Peyer's patch (tissue), 4 donors: ENCODE measurements at regions not wholly inside any gene's neighbourhood (a gene's known extent, or its start where the extent isn't known, plus 50 kb on each side); places are given as distances from the start of the nearest gene placed in this dataset.

Source experiments
- DNase-seq, 3 donors: peaks; one replicate each; pipeline ENCODE4 v3.0.0-alpha.2; 2017 to 2019
- H3K27ac ChIP-seq, 4 donors: fragments of 200-600 bp; sonication (generic); one replicate each; pipeline ENCODE4 v1.5.1; 2016 to 2019
- H3K27me3 ChIP-seq, 2 donors: fragments of 200-600 bp; sonication (generic); one replicate each; pipeline ENCODE4 v1.5.1; 2019
- H3K36me3 ChIP-seq, 3 donors: fragments of 200-600 bp; sonication (generic); one replicate each; pipeline ENCODE4 v1.5.1; 2016 to 2019
- H3K4me1 ChIP-seq, 4 donors: fragments of 200-600 bp; sonication (generic); one replicate each; pipeline ENCODE4 v1.5.1; 2016 to 2019
- H3K4me3 ChIP-seq, 4 donors: fragments of 200-600 bp; sonication (generic); 1 replicate in 3 of 4; 2 replicates in 1 of 4; pipeline ENCODE4 v1.5.1; 2016 to 2019; ENCODE audit warnings: mild to moderate bottlenecking in 1 of 4
- H3K9me3 ChIP-seq, 4 donors: fragments of 200-600 bp; sonication (generic); one replicate each; pipeline ENCODE4 v1.5.1; 2016 to 2019; ENCODE audit warnings: mild to moderate bottlenecking in 1 of 4
- POLR2A ChIP-seq, 2 donors: fragments of 450-650 bp; IDR thresholded peaks; one replicate each; pipeline ENCODE4 v1.5.1; 2017; ENCODE audit warnings: antibody characterized with exemption in 2 of 2, mild to moderate bottlenecking in 2 of 2, moderate library complexity in 2 of 2
- TF ChIP-seq, protein P1 (sequence below), 6 experiments: fragments of 450-650 bp in 4 of 6; fragments of 200-600 bp in 2 of 6; sonication (generic) in 1 of 6; IDR thresholded peaks; one replicate each; pipeline ENCODE4 v1.5.1; 2017 to 2019; ENCODE audit warnings: antibody characterized with exemption in 6 of 6, mild to moderate bottlenecking in 3 of 6, moderate library complexity in 1 of 6

DNA sequence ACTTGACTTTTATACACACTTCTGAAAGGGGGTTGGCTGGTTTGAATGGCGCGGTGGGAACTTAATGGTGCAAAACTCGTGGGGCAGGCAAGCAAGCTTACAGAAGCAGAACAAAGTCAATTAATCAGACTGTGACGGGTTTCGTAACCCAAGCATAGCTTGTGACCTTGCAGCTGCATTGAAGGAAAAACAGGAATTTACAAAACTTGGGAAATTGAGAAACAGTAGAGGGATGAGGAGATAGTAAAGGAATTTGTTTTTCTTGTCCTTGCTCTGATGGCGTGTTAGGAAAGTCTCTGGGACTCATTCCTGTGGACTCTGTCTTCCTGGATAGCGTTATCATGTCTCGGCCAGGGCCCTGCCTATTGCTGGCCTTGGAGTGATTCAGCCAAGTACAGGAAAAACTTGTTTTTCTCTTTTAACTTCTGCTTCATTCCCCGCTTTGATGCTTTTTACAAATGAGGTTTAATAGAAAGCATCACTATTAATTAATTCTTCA, 220.0 kb upstream of the KCND2 start:
- H3K36me3 ChIP-seq: no peaks in the 10 kb centered on the region
- DNase-seq: peak in 1 of 3 donors; percentile 53
- no peak for TF ChIP-seq POLR2A (IDR thresholded peaks at IDR 0.05)
- TF ChIP-seq, protein P1, sequence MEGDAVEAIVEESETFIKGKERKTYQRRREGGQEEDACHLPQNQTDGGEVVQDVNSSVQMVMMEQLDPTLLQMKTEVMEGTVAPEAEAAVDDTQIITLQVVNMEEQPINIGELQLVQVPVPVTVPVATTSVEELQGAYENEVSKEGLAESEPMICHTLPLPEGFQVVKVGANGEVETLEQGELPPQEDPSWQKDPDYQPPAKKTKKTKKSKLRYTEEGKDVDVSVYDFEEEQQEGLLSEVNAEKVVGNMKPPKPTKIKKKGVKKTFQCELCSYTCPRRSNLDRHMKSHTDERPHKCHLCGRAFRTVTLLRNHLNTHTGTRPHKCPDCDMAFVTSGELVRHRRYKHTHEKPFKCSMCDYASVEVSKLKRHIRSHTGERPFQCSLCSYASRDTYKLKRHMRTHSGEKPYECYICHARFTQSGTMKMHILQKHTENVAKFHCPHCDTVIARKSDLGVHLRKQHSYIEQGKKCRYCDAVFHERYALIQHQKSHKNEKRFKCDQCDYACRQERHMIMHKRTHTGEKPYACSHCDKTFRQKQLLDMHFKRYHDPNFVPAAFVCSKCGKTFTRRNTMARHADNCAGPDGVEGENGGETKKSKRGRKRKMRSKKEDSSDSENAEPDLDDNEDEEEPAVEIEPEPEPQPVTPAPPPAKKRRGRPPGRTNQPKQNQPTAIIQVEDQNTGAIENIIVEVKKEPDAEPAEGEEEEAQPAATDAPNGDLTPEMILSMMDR (IDR thresholded peaks at IDR 0.05): no peak
- H3K9me3 ChIP-seq: no peaks in the 10 kb centered on the region
- no peak overlapping the region for H3K4me3 ChIP-seq
- peak overlapping the region in 3 of 4 donors; percentile 35 to 64 (median 53) for H3K27ac ChIP-seq
- no peaks in the 10 kb centered on the region for H3K27me3 ChIP-seq
- no peaks in the 10 kb centered on the region for H3K4me1 ChIP-seq

DNA sequence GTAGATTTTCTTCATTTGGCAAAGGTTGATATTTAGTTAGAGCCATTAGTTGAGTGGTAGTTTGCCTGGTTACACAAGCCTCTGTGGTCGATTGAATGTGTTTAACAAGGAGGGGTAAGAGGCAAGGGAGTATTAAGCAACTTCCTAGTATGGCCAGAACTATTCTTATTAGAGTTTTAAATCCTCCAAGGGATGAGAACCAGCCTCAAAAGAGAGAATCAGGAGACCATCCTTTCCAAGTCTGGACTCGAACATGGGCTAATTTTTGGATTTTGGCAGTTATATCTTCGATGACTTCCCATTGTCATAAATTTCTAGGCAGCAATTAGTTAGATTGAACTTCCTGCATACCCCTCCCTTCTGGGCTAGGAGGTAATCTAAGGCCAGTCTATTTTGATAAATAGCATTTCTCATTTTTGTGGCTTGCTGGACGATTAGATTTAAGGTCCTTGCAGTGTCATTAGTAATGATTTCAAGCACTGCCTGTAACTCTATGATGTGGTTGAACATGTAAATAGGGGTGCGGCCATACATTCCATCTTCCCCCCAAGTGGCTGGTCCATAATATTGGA, 219.5 kb upstream of the KCND2 start:
- Histone ChIP-seq H3K9me3 (no peaks in the 10 kb centered on the region), H3K4me1 (no peaks in the 10 kb centered on the region), H3K27me3 (no peaks in the 10 kb centered on the region), H3K4me3 (no peak overlapping the region), H3K36me3 (no peaks in the 10 kb centered on the region), H3K27ac (peak overlapping the region in 3 of 4 donors; percentile 35 to 64 (median 53))
- DNase-seq: no peak
- TF ChIP-seq POLR2A (IDR thresholded peaks at IDR 0.05): no peak
- TF ChIP-seq, protein P1 (IDR thresholded peaks at IDR 0.05): no peak

DNA sequence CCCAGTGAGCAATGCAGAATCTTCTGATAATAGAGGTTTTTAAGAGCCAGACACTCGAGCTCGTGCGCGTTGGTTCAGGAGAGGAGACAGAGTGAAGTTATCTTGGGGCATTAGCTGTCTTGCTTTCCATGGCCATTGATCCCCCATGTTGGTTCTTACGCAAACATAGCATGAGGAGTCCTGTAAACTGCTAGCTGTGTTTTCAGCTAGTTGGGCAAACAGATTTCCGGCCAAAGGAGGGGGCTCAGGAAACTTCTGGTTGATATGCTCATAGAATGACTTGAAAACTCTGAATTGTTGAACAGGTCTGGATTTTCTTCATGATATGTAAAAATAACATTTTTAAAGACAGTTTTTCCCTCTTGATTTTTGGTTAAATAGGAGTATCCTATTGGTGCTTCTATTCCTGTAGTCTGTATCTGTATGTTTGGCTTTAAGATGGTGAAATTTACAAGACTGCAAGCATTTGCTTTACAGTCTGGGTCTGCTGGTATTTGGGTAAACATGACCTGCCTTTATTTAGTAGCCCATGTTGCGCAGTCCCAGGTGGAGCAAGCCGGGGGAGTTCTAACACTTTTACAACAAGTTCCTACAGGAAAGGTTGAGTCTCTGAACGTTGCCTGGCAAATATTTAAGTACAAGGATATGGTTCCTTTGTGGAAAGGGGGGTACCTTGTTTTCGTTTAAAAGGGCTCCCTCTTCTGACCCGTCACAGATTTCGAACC, 218.4 kb upstream of the KCND2 start:
- Histone ChIP-seq H3K27ac (peak overlapping the region in 3 of 4 donors; percentile 35 to 64 (median 53)), H3K36me3 (no peaks in the 10 kb centered on the region), H3K4me3 (no peak overlapping the region), H3K4me1 (no peaks in the 10 kb centered on the region), H3K27me3 (no peaks in the 10 kb centered on the region), H3K9me3 (no peaks in the 10 kb centered on the region)
- no peak for DNase-seq
- TF ChIP-seq, protein P1 (IDR thresholded peaks at IDR 0.05): no peak
- no peak for TF ChIP-seq POLR2A (IDR thresholded peaks at IDR 0.05)

DNA sequence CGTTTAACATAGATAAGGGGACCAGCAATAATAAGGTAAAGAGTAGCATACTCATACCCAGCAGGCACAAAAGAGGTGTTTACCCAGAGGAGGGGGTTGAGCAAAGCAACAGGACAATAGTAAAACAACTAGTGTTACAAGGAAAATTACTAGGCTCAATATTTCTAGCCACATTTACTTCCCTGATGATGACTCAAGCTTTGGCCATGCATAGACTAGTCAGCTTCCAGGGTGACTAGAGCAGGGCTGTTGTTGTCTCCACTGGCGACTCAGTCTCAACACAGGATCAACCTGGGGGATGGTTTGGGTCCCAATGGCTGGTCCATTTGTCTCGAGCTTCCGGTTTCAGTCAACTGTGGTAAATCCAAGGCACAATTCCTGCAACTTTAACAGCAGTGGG, 217.7 kb upstream of the KCND2 start:
- Histone ChIP-seq H3K36me3 (no peaks in the 10 kb centered on the region), H3K9me3 (no peaks in the 10 kb centered on the region), H3K4me1 (no peaks in the 10 kb centered on the region), H3K27ac (no peak overlapping the region), H3K27me3 (no peaks in the 10 kb centered on the region), H3K4me3 (no peak overlapping the region)
- no peak for DNase-seq
- TF ChIP-seq, protein P1 (IDR thresholded peaks at IDR 0.05): no peak
- TF ChIP-seq POLR2A (IDR thresholded peaks at IDR 0.05): no peak

DNA sequence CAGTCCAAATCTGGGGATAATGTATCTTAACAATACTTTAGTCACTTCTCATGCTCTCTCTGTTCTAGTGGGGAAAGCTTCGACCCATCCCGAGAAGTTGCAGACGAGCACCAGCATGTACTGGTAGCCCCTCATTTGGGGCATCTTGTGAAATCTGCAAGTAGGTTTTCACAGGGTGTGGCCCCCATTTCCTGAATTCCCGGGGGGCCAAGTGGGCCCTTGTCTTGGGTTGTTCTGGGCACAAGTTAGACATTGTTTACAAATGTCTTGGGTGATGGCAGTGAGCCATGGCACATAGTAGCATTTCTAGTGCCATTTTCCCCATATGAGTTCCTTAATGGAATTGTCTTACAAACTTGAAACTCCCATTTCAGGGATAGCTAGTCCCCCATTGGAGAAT, 216.7 kb upstream of the KCND2 start:
- TF ChIP-seq, protein P1 (IDR thresholded peaks at IDR 0.05): no peak
- no peak for TF ChIP-seq POLR2A (IDR thresholded peaks at IDR 0.05)
- Histone ChIP-seq H3K27ac (no peak overlapping the region), H3K9me3 (no peaks in the 10 kb centered on the region), H3K4me3 (no peak overlapping the region), H3K27me3 (no peaks in the 10 kb centered on the region), H3K4me1 (no peaks in the 10 kb centered on the region), H3K36me3 (no peaks in the 10 kb centered on the region)
- DNase-seq: no peak
